ENCODE measurements at regions not wholly inside any gene's neighbourhood (a gene's known extent, or its start where the extent isn't known, plus 50 kb on each side); places are given as distances from the start of the nearest gene placed in this dataset.

DNA sequence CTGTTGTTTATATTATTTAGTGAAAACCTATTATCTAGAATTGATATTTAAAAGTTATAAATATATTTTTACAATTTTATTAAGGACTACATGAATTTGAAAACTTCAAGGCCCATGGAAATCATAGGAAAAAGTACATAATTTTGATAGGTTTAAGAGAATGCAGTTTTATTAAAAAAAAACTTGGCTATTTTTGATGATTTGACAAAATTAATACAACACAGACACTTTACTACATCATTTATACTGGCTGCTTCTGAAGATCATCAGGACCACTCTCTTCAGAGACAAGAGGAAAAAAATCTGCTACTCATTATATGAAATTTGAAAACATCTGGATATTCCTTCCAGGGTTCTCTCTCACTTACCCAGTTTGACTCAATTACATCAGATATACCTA is 637.7 kb downstream of the BCKDHB start:
- in situ Hi-C loops (cut with MboI): no loop called here
- H3K36me3 ChIP-seq (ENCODE audit: control insufficient read depth in 2 of 2, insufficient read depth in 2 of 2, low read length in 1 of 2): no peaks in the 10 kb centered on the region
- H3K27ac ChIP-seq (ENCODE audit: control insufficient read depth, insufficient read depth): no peak overlapping the region
- no peaks in the 10 kb centered on the region for H3K9me3 ChIP-seq (replicated peaks; ENCODE audit: control insufficient read depth, insufficient read depth, low read length)
- H2AFZ ChIP-seq (ENCODE audit: control insufficient read depth, low read depth, low read length): no peak overlapping the region
- no peaks in the 10 kb centered on the region for H3K79me2 ChIP-seq (ENCODE audit: control insufficient read depth, insufficient read depth, low read length)
- no peak overlapping the region for H3K9ac ChIP-seq (ENCODE audit: control insufficient read depth, insufficient read depth, low read length)
- ATAC-seq (no peak), DNase-seq (ENCODE audit: low read depth, low spot score) (no peak), FAIRE-seq (no peak)
- no TSS peak for BruUV-seq (replicated peaks)
- ChIA-PET RAD21 (ENCODE audit: unreplicated experiment) (no interaction called here), POLR2A (no interaction called here), SMC1A (ENCODE audit: uncharacterized antibody, unreplicated experiment) (no interaction called here), CTCF (no interaction called here)
- no peaks in the 10 kb centered on the region for H3K4me1 ChIP-seq (ENCODE audit: control insufficient read depth, insufficient read depth, low read length)
- H4K20me1 ChIP-seq (ENCODE audit: control insufficient read depth, insufficient read depth): no peaks in the 10 kb centered on the region
- H3K4me3 ChIP-seq: no peak overlapping the region
- no peaks in the 10 kb centered on the region for H3K27me3 ChIP-seq (replicated peaks in 1 of 2; ENCODE audit: control insufficient read depth in 2 of 2, insufficient read depth in 2 of 2, low read length in 1 of 2)
- intact Hi-C loops (cut with micrococcal nuclease; ENCODE audit: unreplicated experiment): loop anchor here (10.0 kb wide), 1 partner anchor 529 kb away; no protein-coding TSS in a partner anchor
- H3K4me2 ChIP-seq (ENCODE audit: control insufficient read depth, insufficient read depth): no peak overlapping the region
- TF ChIP-seq, protein P1, sequence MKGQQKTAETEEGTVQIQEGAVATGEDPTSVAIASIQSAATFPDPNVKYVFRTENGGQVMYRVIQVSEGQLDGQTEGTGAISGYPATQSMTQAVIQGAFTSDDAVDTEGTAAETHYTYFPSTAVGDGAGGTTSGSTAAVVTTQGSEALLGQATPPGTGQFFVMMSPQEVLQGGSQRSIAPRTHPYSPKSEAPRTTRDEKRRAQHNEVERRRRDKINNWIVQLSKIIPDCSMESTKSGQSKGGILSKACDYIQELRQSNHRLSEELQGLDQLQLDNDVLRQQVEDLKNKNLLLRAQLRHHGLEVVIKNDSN (IDR thresholded peaks at IDR 0.05; ENCODE audit: borderline replicate concordance, extremely low read length, insufficient read depth, low read depth, low read length): no peak
- no peak for TF ChIP-seq NFYA (IDR thresholded peaks at IDR 0.05; ENCODE audit: borderline replicate concordance, low read depth, low read length)
- TF ChIP-seq EP300 (IDR thresholded peaks at IDR 0.05; ENCODE audit: borderline replicate concordance in 1 of 2, control insufficient read depth in 1 of 2, low read depth in 2 of 2, low read length in 2 of 2): no peak
- no peak for TF ChIP-seq RELA (IDR thresholded peaks at IDR 0.05; ENCODE audit: borderline replicate concordance, partially characterized antibody)
- TF ChIP-seq, protein P2, sequence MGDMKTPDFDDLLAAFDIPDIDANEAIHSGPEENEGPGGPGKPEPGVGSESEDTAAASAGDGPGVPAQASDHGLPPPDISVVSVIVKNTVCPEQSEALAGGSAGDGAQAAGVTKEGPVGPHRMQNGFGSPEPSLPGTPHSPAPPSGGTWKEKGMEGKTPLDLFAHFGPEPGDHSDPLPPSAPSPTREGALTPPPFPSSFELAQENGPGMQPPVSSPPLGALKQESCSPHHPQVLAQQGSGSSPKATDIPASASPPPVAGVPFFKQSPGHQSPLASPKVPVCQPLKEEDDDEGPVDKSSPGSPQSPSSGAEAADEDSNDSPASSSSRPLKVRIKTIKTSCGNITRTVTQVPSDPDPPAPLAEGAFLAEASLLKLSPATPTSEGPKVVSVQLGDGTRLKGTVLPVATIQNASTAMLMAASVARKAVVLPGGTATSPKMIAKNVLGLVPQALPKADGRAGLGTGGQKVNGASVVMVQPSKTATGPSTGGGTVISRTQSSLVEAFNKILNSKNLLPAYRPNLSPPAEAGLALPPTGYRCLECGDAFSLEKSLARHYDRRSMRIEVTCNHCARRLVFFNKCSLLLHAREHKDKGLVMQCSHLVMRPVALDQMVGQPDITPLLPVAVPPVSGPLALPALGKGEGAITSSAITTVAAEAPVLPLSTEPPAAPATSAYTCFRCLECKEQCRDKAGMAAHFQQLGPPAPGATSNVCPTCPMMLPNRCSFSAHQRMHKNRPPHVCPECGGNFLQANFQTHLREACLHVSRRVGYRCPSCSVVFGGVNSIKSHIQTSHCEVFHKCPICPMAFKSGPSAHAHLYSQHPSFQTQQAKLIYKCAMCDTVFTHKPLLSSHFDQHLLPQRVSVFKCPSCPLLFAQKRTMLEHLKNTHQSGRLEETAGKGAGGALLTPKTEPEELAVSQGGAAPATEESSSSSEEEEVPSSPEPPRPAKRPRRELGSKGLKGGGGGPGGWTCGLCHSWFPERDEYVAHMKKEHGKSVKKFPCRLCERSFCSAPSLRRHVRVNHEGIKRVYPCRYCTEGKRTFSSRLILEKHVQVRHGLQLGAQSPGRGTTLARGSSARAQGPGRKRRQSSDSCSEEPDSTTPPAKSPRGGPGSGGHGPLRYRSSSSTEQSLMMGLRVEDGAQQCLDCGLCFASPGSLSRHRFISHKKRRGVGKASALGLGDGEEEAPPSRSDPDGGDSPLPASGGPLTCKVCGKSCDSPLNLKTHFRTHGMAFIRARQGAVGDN (IDR thresholded peaks at IDR 0.05): no peak
- TF ChIP-seq NFXL1 (IDR thresholded peaks at IDR 0.05; ENCODE audit: borderline replicate concordance): no peak
- TF ChIP-seq, protein P3, sequence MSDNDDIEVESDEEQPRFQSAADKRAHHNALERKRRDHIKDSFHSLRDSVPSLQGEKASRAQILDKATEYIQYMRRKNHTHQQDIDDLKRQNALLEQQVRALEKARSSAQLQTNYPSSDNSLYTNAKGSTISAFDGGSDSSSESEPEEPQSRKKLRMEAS (IDR thresholded peaks at IDR 0.05; ENCODE audit: low read depth, low read length): no peak
- no peak for TF ChIP-seq MXI1 (IDR thresholded peaks at IDR 0.05; ENCODE audit: low read depth, low read length)
- TF ChIP-seq, protein P4, sequence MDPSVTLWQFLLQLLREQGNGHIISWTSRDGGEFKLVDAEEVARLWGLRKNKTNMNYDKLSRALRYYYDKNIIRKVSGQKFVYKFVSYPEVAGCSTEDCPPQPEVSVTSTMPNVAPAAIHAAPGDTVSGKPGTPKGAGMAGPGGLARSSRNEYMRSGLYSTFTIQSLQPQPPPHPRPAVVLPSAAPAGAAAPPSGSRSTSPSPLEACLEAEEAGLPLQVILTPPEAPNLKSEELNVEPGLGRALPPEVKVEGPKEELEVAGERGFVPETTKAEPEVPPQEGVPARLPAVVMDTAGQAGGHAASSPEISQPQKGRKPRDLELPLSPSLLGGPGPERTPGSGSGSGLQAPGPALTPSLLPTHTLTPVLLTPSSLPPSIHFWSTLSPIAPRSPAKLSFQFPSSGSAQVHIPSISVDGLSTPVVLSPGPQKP (IDR thresholded peaks at IDR 0.05; ENCODE audit: low read depth, low read length): no peak
- TF ChIP-seq MTA3 (IDR thresholded peaks at IDR 0.05; ENCODE audit: borderline replicate concordance, low read length): no peak
- TF ChIP-seq IKZF2 (IDR thresholded peaks at IDR 0.05): no peak
- no peak for TF ChIP-seq CREM (IDR thresholded peaks at IDR 0.05; ENCODE audit: low read depth)
- TF ChIP-seq JUND (IDR thresholded peaks at IDR 0.05; ENCODE audit: low read depth, low read length): no peak
- no peak for TF ChIP-seq CHD2 (IDR thresholded peaks at IDR 0.05; ENCODE audit: borderline replicate concordance, low read depth, low read length)
- no peak for TF ChIP-seq KDM1A (IDR thresholded peaks at IDR 0.05; ENCODE audit: borderline replicate concordance)
- TF ChIP-seq, protein P5, sequence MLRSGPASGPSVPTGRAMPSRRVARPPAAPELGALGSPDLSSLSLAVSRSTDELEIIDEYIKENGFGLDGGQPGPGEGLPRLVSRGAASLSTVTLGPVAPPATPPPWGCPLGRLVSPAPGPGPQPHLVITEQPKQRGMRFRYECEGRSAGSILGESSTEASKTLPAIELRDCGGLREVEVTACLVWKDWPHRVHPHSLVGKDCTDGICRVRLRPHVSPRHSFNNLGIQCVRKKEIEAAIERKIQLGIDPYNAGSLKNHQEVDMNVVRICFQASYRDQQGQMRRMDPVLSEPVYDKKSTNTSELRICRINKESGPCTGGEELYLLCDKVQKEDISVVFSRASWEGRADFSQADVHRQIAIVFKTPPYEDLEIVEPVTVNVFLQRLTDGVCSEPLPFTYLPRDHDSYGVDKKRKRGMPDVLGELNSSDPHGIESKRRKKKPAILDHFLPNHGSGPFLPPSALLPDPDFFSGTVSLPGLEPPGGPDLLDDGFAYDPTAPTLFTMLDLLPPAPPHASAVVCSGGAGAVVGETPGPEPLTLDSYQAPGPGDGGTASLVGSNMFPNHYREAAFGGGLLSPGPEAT (IDR thresholded peaks at IDR 0.05; ENCODE audit: low read depth): no peak
- TF ChIP-seq MYC (IDR thresholded peaks at IDR 0.05; ENCODE audit: insufficient read depth, insufficient read length, insufficient replicate concordance, low read length, severe bottlenecking): no peak
